GM10266 (cell line): ENCODE measurements at regions not wholly inside any gene's neighbourhood (a gene's known extent, or its start where the extent isn't known, plus 50 kb on each side); places are given as distances from the start of the nearest gene placed in this dataset.

Experiments used
- DNase-seq: peaks from one replicate; pipeline ENCODE4 v3.0.0; 2012; ENCODE audit errors: extremely low spot score
- CTCF ChIP-seq: IDR thresholded peaks from 2 replicates; pipeline ENCODE4 v1.5.1; 2012; ENCODE audit warnings: mild to moderate bottlenecking, low read depth; ENCODE audit not compliant: control insufficient read depth, insufficient read depth; ENCODE audit errors: missing control alignments

GRCh38 chr2:239485622-239486021, 84.8 kb upstream of the HDAC4 start:
- TF ChIP-seq CTCF = no peak
- DNase-seq = no peak

GRCh38 chr2:239484571-239485355, 83.9 kb upstream of the HDAC4 start:
- TF ChIP-seq CTCF = no peak

GRCh38 chr2:239482778-239483712, 82.2 kb upstream of the HDAC4 start:
- no peak for TF ChIP-seq CTCF
- DNase-seq = no peak

More at GRCh38 chr2:239484571-239485355, 83.9 kb upstream of the HDAC4 start:
- DNase-seq = no peak

- no peak for TF ChIP-seq CTCF
- DNase-seq = no peak
Observed at GRCh38 chr2:239479471-239479870, 78.7 kb upstream of the HDAC4 start.

- no peak for TF ChIP-seq CTCF
- no peak for DNase-seq
Observed at GRCh38 chr2:239477591-239477990, 76.8 kb upstream of the HDAC4 start.

- DNase-seq = no peak
- TF ChIP-seq CTCF = no peak
Observed at GRCh38 chr2:239476757-239477585, 76.2 kb upstream of the HDAC4 start.
